HG03521 (cell line): ENCODE measurements at regions not wholly inside any gene's neighbourhood (a gene's known extent, or its start where the extent isn't known, plus 50 kb on each side); places are given as distances from the start of the nearest gene placed in this dataset.
"Not testable (repeated sequence)": the region's sequence is repeated elsewhere in the genome, so short reads cannot be mapped to it uniquely, and the experiment has no call there.

ENCODE experiments used
- ATAC-seq: cut with Tn5 transposase; IDR thresholded peaks from one replicate; pipeline ENCODE4 v1.9.1; 2021; ENCODE audit warnings: mild to moderate bottlenecking, moderate library complexity; ENCODE audit not compliant: unreplicated experiment

DNA sequence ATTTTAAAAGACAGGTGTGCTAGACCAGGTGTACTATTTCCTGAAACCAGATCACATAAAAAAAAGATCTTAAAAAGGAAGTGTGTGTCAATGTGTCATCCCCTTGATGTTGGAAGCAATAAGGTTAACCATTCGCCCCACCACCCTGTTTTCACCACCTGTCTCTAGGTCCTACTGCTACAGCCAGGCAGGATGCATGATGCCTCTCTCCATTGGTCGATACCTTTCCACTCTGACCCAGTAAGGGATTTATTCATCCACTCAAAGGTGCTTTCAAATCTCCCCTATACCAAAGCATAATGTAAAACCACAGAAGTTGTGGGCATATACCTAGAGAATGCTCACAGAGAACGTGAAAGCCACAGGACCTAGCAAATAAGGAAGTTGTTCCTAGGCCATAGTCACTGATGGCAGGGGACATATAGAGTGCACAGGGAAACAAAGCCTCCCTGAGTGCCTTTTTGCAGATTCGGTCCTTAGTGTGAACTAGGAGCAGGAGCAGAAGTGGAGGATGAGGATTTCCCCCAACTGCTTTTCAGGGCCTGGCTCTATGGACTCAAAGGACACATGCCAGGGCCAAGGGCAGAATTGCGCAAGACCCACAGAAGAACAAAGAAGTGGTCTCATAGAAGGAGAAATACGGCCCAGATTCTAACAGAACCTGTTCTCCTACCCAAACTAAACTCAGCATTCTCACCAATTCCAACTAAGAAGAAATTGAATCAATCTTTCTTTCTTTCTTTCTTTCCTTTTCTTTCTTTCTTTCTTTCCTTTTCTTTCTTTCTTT, 631.5 kb upstream of the NRP1 start:
- ATAC-seq = no peak

DNA sequence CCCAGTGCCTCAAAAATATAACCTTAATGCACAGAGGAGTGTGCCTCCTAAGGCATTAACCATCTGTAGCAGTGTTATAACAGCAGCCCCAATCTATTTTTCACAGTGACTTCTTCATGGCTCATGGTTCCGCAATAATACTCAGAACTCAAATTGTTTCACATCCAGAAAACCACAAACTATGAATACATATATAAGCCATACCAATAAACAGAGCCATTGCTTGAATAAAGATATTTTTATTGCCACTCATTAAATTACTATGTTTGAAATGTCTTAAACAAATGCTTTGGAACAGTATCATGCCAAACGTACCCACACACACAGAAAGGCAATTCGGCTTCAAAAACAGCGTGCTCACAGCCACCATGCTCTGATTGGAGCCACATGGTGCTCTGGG, 629.3 kb upstream of the NRP1 start:
- no peak for ATAC-seq

GRCh38 chr10:33956322-33956721, 621.9 kb upstream of the NRP1 start:
- ATAC-seq = not testable (repeated sequence)

- no peak for ATAC-seq
Observed at GRCh38 chr10:33955676-33956075, 621.2 kb upstream of the NRP1 start.

DNA sequence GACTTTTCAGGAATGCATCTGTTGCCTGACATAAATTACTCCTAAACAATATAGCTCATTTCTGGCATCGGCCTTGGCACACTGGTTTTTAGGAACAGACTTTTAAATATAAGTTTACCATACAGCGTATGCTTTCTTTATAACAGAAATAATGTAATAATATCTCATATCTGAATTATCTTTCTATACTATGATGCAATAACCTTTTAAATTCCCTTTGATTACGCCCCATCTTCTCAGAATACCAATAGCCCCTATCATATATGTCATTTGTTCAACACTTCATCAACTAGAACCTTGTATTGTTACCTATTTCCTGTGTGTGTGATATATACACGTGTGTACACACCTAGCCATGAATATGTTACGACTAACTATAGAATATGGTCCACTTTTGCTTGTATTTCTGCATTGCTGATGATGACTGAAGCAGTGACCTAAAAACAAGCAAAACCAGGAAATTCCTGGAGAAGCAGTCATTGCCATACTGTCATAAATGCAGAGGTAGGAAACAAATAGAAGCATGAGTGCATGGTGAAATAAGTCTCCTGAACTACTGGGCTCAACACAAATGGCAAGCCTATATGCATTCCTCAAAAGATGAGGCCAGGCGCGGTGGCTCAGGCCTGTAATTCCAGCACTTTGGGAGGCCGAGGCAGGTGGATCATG, 618.4 kb upstream of the NRP1 start:
- no peak for ATAC-seq

DNA sequence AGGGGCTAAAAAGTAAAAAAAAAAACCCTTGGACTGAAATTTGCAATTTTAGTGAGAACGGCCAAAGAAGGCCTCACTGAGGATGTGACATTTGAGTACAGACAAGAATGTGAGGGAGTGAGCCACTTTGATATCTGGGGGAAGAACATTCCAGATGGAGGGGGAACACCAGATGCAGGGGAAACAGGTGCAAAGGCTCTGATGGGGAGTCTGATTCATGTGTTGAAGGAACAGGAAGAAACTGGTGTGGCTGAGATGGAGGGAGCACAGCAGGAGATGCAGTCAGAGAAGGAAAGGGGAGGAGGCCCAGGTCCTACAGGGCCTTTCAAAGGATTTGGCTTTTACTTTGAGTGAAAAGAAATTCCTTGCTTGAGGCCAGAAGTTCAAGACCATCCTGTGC, 615.7 kb upstream of the NRP1 start:
- no peak for ATAC-seq

GRCh38 chr10:33947544-33947943, 613.1 kb upstream of the NRP1 start:
- no peak for ATAC-seq

DNA sequence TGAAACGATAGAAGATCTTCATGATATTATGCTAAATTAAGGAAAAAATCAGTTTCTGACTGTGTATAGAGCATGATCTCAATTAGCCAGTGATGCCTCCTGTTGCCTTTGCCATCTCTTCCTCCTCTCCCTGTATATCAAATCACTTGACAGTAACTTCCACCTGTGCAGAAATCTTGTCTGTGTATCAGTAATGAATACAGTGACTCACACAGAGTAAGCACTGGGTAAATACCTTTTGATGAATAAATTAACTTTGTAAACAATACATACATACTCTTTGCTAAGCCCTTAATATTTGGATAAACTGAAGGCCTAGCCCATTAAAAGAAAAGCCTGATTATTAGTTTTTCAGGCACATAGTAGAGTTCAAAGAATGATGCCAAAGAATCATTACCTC, 610.6 kb upstream of the NRP1 start:
- no peak for ATAC-seq

DNA sequence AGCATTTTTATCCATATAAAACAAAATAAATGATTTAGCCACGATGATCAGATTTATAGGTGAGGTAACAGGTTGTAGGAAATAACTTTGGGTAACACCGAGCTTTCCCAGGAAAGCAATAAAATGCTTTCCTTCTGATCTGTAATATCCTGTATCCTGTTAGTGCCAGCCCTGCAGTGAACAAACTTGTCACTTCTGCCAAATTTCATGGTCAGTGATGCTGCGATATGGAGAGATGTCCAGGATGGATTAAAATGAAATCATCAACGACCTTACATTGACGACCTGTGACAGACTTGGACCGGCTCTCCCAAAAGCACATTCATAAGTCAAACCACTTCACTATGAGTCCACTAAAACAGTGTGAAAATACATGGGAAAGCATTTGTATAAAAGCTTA, 608.0 kb upstream of the NRP1 start:
- no peak for ATAC-seq

- no peak for ATAC-seq
Observed at GRCh38 chr10:33939892-33940291, 605.4 kb upstream of the NRP1 start.

DNA sequence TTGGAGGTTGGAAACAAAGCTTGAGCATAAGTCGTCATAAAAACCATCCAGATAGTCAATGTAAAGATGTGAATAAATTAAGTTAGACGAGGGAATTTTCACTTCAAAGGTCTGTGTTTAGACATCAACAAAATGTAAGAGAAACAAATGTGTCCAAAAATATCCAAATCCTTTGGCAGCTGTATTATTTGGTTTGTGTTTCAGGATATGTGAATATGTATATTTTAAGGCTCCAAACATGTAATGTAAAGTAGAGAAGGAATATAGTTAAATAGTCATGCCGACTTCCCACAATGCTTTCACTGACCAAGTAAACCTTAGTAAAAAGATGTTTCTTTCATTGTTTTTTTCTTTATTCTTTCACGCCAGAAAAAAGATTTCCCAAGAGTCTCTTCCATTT, 604.9 kb upstream of the NRP1 start:
- ATAC-seq = no peak

GRCh38 chr10:33938001-33938400, 603.5 kb upstream of the NRP1 start:
- no peak for ATAC-seq

DNA sequence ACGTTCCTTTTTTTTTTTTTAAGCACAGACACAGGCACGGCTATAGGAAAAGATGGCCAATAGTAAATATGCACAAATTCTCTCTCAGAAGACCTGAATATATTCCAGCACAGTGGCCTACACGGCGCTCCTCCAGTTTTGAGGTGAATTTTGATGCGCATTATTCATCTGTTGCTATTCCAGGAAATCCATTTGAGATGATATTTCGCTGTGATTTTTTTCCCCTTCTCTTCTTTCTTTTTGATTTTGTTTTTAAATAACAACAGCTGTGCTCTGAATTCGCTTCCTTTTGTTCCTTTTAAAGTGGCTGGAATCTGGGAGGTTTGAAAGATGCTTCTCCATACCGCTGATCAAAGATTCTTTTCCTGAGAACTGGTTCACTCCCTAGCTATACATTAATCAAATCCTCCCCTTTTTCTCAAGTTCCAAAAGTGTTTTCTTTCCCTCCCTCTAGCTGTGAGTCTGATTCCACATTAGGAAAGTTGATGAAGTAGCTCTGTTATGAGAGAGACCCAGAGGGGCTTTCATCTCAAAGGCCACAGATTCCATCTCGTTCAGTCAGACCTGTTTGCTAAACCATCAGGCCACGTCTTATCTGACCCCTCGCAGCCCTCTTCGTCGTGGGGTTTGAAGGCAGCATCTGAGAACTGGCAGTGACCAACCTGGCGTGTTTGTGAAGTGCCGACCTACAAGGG, 602.7 kb upstream of the NRP1 start:
- no peak for ATAC-seq

GRCh38 chr10:33935350-33935749, 600.9 kb upstream of the NRP1 start:
- no peak for ATAC-seq

DNA sequence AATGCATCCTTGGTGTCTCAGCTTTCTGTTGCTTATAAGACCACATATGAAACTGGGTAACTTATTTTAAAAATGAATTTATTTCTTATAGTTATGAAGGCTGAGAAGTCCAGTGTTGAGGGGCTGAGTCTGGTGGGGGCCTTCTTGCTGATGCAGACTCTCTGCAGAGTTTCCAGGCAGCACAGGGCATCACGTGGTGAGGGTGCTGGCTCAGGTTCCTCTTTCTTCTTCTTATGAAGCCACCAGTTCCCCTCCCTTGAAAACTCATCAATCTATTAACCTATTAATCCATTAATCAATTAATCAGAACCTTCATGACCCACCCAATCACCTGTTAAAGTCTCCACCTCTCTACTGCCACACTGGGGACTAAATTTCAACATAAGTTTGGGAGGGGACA, 595.6 kb upstream of the NRP1 start:
- ATAC-seq = no peak

GRCh38 chr10:33927347-33927746, 592.9 kb upstream of the NRP1 start:
- ATAC-seq = no peak

DNA sequence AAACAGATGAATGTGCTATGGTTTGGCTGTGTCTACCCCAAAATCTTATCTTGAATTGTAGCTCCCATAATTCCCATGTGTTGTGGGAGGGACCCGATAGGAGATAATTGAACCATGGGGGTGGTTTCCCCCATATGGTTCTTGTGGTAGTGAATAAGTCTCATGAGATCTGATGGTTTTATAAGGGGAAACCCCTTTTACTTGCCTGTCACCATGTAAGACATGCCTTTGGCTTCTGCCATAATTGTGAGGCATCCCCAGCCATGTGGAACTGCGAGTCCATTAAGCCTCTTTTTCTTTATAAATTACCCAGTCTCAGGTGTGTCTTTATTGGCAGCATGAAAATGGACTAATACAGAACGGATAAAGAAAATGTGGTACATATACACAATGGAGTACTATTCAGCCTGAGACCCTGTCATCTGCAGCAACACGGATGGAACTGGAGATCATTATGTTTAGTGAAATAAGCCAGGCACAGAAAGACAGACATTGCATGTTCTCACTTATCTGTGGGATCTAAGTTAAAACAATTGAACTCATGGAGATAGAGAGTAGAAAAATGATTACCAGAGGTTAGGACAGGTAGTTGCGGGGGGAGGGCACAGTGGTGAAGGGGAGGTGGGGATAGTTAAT, 587.6 kb upstream of the NRP1 start:
- ATAC-seq = no peak

DNA sequence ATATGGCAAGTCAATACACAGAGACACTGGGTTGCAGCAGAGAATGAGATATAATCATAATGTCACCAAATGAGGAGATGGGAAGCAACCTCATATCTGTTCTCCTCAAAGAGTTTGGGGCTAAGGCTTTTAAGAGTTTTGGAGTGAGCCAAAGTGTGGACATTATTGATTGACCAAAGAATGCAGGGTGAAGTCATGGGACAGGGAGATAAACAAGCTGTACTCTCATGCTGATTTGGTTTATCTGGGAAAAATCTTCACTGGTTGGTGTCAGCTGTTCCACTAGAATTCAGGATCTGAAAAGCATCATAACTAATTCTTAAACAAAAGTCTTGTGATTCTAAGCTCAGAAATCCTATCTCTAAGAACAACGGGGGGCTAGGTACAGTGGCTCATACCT, 585.9 kb upstream of the NRP1 start:
- ATAC-seq = no peak

DNA sequence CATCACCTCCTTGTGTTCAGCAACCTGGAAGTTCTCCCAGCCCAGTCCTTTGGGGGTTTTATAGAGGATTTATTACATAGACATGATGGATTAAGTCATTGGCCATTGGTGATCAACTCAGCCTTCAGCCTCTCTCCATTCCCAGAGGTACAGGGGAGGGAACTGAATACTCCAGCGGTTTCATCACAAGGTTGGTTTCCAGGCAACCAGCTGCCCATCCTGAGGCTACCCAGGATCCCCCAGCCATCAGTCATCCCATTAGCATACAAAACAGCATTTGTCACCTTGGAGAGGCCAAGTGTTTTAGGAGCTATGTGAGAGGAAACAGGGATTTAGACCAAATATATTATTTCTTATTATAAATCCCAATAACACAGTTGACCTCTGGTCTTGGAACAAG, 584.8 kb upstream of the NRP1 start:
- ATAC-seq = no peak

GRCh38 chr10:33917069-33917780, 582.8 kb upstream of the NRP1 start:
- no peak for ATAC-seq

DNA sequence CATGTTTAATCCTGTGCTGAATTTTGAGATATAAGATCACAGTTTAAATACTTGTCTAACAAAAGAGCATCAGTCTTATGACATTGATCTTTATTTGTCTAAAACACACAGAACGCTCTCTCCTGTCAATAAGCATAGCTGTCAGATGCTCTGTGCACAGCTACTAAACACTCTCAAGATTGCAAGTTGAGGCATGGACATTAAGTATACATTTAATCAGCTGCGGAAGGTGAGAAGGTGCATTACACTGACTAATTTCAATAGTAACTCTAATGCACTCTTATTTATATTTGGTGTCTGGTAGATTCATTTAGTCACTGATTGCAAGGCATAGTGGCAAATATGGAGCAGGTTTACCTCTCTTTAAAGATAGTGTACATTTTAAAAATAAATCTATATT, 580.3 kb upstream of the NRP1 start:
- no peak for ATAC-seq
